Smooth muscle cell (in vitro differentiated cells): ENCODE measurements at regions not wholly inside any gene's neighbourhood (a gene's known extent, or its start where the extent isn't known, plus 50 kb on each side); places are given as distances from the start of the nearest gene placed in this dataset.

Source experiments
- DNase-seq: peaks from one replicate; lab custom pipeline; 2025; ENCODE audit not compliant: unreplicated experiment; lab: John Stamatoyannopoulos, UW
- H2AFZ ChIP-seq: fragments of 200-600 bp; sonication (generic); 2 replicates; pipeline ENCODE4 v1.6.0; 2016; ENCODE audit warnings: antibody characterized with exemption, low read depth, mild to moderate bottlenecking
- H3F3A ChIP-seq: fragments of 200-600 bp; sonication (generic); 2 replicates; pipeline ENCODE4 v1.6.0; 2017; ENCODE audit warnings: antibody characterized with exemption, low read depth
- H3K27ac ChIP-seq: fragments of 200-600 bp; sonication (generic); 2 replicates; pipeline ENCODE4 v1.5.1; 2016; ENCODE audit warnings: low read depth, mild to moderate bottlenecking
- H3K27me3 ChIP-seq: fragments of 200-600 bp; sonication (generic); 2 replicates; pipeline ENCODE4 v1.6.1; 2016; ENCODE audit warnings: low read depth, mild to moderate bottlenecking
- H3K36me3 ChIP-seq: fragments of 200-600 bp; sonication (generic); 2 replicates; pipeline ENCODE4 v1.5.1; 2016; ENCODE audit warnings: low read depth
- H3K4me1 ChIP-seq: fragments of 200-600 bp; sonication (generic); 2 replicates; pipeline ENCODE4 v1.5.1; 2016; ENCODE audit warnings: low read depth
- H3K4me2 ChIP-seq: fragments of 200-600 bp; sonication (generic); 2 replicates; pipeline ENCODE4 v1.6.0; 2016; ENCODE audit warnings: mild to moderate bottlenecking
- H3K4me3 ChIP-seq: fragments of 200-600 bp; sonication (generic); 2 replicates; pipeline ENCODE4 v1.5.1; 2016; ENCODE audit warnings: mild to moderate bottlenecking
- H3K79me2 ChIP-seq: fragments of 200-600 bp; sonication (generic); 2 replicates; pipeline ENCODE4 v1.6.0; 2016; ENCODE audit warnings: low read depth, mild to moderate bottlenecking
- H3K9ac ChIP-seq: fragments of 200-600 bp; sonication (generic); 2 replicates; pipeline ENCODE4 v1.6.0; 2016; ENCODE audit warnings: low read depth
- H3K9me3 ChIP-seq: fragments of 200-600 bp; sonication (generic); replicated peaks from 2 replicates; pipeline ENCODE4 v1.5.1; 2016; ENCODE audit warnings: low read depth
- H4K20me1 ChIP-seq: fragments of 200-600 bp; sonication (generic); 2 replicates; pipeline ENCODE4 v1.6.0; 2016; ENCODE audit warnings: low read depth
- WGBS: methylation state at CpG from one replicate; pipeline ENCODE4 v1.1.7; 2016; ENCODE audit warnings: low lambda C conversion rate; 5-methylcytosine and 5-hydroxymethylcytosine counted together
- TF ChIP-seq, protein P1 (sequence below): fragments of 200-600 bp; sonication (generic); IDR thresholded peaks from 2 replicates; pipeline ENCODE4 v1.5.1; 2017; ENCODE audit warnings: borderline replicate concordance, mild to moderate bottlenecking, antibody characterized with exemption; ENCODE audit not compliant: insufficient read depth, poor library complexity, severe bottlenecking

- Histone ChIP-seq H3K27me3 (no peaks in the 10 kb centered on the region), H4K20me1 (peaks cover 28% of the 10 kb centered on the region), H3K4me1 (peaks cover 81% of the 10 kb centered on the region), H3K79me2 (peaks cover 44% of the 10 kb centered on the region), H3K9me3 (no peaks in the 10 kb centered on the region), H2AFZ (no peak overlapping the region), H3K9ac (peak overlapping the region; percentile 73), H3K36me3 (no peaks in the 10 kb centered on the region), H3K4me2 (peak overlapping the region; percentile 75), H3K27ac (peak overlapping the region; percentile 92), H3F3A (peaks cover 16% of the 10 kb centered on the region), H3K4me3 (peak overlapping the region; percentile 18)
- no peak for DNase-seq
- WGBS: 58% methylated on average over 9 of the region's 9 CpGs
- TF ChIP-seq, protein P1, sequence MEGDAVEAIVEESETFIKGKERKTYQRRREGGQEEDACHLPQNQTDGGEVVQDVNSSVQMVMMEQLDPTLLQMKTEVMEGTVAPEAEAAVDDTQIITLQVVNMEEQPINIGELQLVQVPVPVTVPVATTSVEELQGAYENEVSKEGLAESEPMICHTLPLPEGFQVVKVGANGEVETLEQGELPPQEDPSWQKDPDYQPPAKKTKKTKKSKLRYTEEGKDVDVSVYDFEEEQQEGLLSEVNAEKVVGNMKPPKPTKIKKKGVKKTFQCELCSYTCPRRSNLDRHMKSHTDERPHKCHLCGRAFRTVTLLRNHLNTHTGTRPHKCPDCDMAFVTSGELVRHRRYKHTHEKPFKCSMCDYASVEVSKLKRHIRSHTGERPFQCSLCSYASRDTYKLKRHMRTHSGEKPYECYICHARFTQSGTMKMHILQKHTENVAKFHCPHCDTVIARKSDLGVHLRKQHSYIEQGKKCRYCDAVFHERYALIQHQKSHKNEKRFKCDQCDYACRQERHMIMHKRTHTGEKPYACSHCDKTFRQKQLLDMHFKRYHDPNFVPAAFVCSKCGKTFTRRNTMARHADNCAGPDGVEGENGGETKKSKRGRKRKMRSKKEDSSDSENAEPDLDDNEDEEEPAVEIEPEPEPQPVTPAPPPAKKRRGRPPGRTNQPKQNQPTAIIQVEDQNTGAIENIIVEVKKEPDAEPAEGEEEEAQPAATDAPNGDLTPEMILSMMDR: no peak
Observed at GRCh38 chr5:124662181-124662781, 84.2 kb downstream of the ZNF608 start.

GRCh38 chr5:124661317-124662141 is 84.9 kb downstream of the ZNF608 start:
- Histone ChIP-seq H3K4me3 (peak overlapping the region; percentile 18), H3K36me3 (no peaks in the 10 kb centered on the region), H3K27me3 (no peaks in the 10 kb centered on the region), H3K79me2 (peaks cover 42% of the 10 kb centered on the region), H3K9ac (peak overlapping the region; percentile 73), H3K4me2 (peak overlapping the region; percentile 75), H2AFZ (no peak overlapping the region), H4K20me1 (peaks cover 23% of the 10 kb centered on the region), H3F3A (peaks cover 16% of the 10 kb centered on the region), H3K4me1 (peaks cover 88% of the 10 kb centered on the region), H3K27ac (peak overlapping the region; percentile 92), H3K9me3 (no peaks in the 10 kb centered on the region)
- WGBS: 24% methylated on average over 7 of the region's 7 CpGs
- no peak for DNase-seq
- TF ChIP-seq, protein P1: no peak

DNA sequence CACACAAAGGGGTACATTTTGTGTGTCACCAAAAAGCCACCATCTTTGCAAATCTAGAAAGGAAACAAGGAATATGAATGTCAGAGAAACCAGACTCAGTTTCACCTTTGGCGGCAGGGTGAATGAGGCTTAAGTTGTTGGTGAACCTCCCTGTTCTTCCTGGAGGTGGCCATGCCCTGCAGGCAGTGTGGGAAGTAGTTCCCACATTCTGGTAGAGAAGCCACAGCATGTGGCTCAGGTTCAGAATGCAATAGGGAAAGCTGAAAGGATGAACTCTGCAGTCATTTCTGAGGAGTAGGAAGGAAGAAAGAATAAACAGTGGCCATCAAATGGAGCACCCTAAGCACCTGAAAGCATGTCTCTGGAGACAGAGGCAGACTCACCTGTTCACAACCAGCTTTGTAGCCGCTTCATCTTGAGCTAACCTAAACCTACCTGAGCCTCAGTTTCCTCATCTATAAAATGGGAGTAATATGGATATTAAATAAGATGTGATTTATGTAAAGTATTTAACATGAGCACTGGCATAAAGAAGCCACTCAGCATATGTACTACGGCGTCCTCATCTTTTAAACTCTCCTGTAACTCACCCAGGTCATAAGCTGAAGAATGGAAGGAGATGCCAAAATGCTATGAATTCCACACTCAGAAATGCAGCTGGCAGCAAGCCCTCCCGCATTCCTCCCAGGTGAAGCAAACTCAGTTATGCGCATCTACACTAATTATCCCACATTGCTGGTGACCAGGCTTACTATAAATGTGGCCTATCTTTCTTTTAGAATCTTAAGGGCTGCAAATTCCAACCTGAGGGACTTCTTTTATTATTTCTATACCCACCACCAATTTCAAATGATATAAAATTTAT is 86.0 kb downstream of the ZNF608 start:
- Histone ChIP-seq H4K20me1 (peaks cover 19% of the 10 kb centered on the region), H3K4me3 (no peak overlapping the region), H3K27ac (peak overlapping the region; percentile 92), H3K4me1 (peaks cover 94% of the 10 kb centered on the region), H3K79me2 (peaks cover 31% of the 10 kb centered on the region), H3K4me2 (peak overlapping the region; percentile 75), H3K9ac (no peak overlapping the region), H2AFZ (no peak overlapping the region), H3K27me3 (no peaks in the 10 kb centered on the region), H3K36me3 (no peaks in the 10 kb centered on the region), H3F3A (peaks cover 26% of the 10 kb centered on the region), H3K9me3 (no peaks in the 10 kb centered on the region)
- TF ChIP-seq, protein P1: no peak
- 67% methylated on average over 6 of the region's 6 CpGs for WGBS
- DNase-seq: no peak
